ENCODE measurements at regions not wholly inside any gene's neighbourhood (a gene's known extent, or its start where the extent isn't known, plus 50 kb on each side); places are given as distances from the start of the nearest gene placed in this dataset.

DNA sequence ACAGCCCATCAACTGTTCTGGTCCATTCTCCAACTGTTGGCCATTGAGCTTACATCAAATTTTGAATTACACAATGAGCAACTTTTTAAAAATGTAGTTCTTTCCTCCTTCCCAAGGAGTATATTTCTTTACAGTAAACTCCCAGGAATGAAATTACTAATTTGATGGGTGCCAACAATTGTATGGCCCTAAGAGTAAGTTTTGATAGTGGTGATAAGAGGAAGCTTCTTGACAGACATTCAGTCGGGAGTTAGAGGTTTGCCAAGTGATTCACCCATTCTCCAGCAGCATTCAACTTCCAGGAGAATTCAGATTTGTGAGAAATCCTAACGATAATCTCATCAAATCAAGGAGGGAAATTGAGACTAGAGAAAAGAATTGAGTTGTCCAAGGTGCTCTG is 579.9 kb downstream of the ACTL7B start:
- no peak overlapping the region for H3K27ac ChIP-seq
- WGBS, 2 donors (ENCODE audit: low coverage in 1 of 2): 61 to 85% methylated on average over 2 of the region's 2 CpGs
- no peak overlapping the region for H3K4me3 ChIP-seq
- H3K27me3 ChIP-seq: no peaks in the 10 kb centered on the region
- intact Hi-C loops (cut with DNase I; ENCODE audit: low total_unique reads): no loop called here
- H3K4me1 ChIP-seq: peaks cover 7 to 28% (median 22%) of the 10 kb centered on the region in 4 donors
- H3K36me3 ChIP-seq: no peaks in the 10 kb centered on the region
- TF ChIP-seq EP300 (IDR thresholded peaks at IDR 0.05; ENCODE audit: low read depth) (no peak), POLR2A (IDR thresholded peaks at IDR 0.05) (no peak), POLR2AphosphoS5 (IDR thresholded peaks at IDR 0.05) (no peak)
- TF ChIP-seq, protein P1, sequence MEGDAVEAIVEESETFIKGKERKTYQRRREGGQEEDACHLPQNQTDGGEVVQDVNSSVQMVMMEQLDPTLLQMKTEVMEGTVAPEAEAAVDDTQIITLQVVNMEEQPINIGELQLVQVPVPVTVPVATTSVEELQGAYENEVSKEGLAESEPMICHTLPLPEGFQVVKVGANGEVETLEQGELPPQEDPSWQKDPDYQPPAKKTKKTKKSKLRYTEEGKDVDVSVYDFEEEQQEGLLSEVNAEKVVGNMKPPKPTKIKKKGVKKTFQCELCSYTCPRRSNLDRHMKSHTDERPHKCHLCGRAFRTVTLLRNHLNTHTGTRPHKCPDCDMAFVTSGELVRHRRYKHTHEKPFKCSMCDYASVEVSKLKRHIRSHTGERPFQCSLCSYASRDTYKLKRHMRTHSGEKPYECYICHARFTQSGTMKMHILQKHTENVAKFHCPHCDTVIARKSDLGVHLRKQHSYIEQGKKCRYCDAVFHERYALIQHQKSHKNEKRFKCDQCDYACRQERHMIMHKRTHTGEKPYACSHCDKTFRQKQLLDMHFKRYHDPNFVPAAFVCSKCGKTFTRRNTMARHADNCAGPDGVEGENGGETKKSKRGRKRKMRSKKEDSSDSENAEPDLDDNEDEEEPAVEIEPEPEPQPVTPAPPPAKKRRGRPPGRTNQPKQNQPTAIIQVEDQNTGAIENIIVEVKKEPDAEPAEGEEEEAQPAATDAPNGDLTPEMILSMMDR (IDR thresholded peaks at IDR 0.05): no peak
- H3K9me3 ChIP-seq: no peaks in the 10 kb centered on the region
- DNase-seq: no peak
- in situ Hi-C loops (cut with MboI; ENCODE audit: low pct_ligation_motif_present in 1 of 4, low pct_unique_long_range_greater_than_20kb in 1 of 4, low sequenced_read_pairs in 3 of 4): loop anchor here in 1 of 4 donors (10.0 kb wide), 1 partner anchor 801 kb away; no protein-coding TSS in a partner anchor

DNA sequence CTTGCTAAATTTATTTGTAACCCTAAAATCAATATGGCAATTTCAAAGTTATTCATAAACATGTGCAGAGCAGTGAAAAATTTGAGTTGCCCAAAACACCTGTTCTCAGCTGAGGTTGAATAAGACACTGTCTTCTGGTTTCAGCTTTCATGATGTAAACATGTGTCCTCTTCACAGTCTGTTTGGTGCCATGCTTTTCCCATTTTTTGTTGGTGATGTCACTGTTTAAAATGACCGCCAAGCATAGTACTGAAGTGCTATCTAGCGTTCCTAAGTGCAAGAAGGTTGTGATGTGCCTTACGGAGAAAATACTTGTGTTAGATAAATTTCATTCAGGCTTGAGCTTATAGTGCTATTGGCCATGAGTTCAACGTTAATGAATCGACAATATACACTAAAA is 580.8 kb downstream of the ACTL7B start:
- H3K36me3 ChIP-seq: no peaks in the 10 kb centered on the region
- intact Hi-C loops (cut with DNase I; ENCODE audit: low total_unique reads) (no loop called here), in situ Hi-C loops (cut with MboI; ENCODE audit: low pct_ligation_motif_present in 1 of 4, low pct_unique_long_range_greater_than_20kb in 1 of 4, low sequenced_read_pairs in 3 of 4) (loop anchor here (10.0 to 25.0 kb wide), 3 partner anchors 788 to 813 kb away; partner anchors contain the start of gene KLF4 (in 1 of the 4))
- no peak overlapping the region for H3K27ac ChIP-seq
- whole genome bisulfite sequencing, 2 donors (ENCODE audit: low coverage in 1 of 2): 92 to 94% methylated on average over 5 of the region's 5 CpGs
- TF ChIP-seq, protein P1 (IDR thresholded peaks at IDR 0.05): no peak
- TF ChIP-seq EP300 (IDR thresholded peaks at IDR 0.05; ENCODE audit: low read depth) (no peak), POLR2AphosphoS5 (IDR thresholded peaks at IDR 0.05) (no peak), POLR2A (IDR thresholded peaks at IDR 0.05) (no peak)
- peaks cover 7 to 28% (median 22%) of the 10 kb centered on the region in 4 donors for H3K4me1 ChIP-seq
- DNase-seq: no peak
- no peak overlapping the region for H3K4me3 ChIP-seq
- H3K9me3 ChIP-seq: no peaks in the 10 kb centered on the region
- no peaks in the 10 kb centered on the region for H3K27me3 ChIP-seq

DNA sequence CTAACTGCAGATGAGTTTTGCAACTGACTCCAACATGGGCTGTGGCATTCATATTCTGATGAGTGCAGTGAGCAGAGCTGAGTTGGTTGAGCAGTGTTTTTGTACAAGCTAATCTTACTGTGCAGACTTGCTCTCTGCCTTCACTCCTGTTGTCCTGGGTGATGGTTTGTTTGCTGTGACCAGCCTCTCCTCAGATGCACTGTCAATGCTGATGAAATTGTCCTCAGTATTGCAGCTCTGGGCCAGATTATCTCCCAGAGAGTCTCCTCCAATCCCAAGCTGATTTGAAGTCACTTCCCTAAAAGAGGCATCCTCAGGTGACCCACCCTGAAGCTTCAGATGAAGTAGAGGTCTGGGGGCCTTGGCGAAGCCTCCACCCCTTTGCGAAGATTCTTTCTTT is 581.8 kb downstream of the ACTL7B start:
- Histone ChIP-seq H3K4me1 (peaks cover 7 to 28% (median 22%) of the 10 kb centered on the region in 4 donors), H3K27ac (no peak overlapping the region), H3K27me3 (no peaks in the 10 kb centered on the region), H3K9me3 (no peaks in the 10 kb centered on the region), H3K36me3 (no peaks in the 10 kb centered on the region), H3K4me3 (no peak overlapping the region)
- intact Hi-C loops (cut with DNase I; ENCODE audit: low total_unique reads) (no loop called here), in situ Hi-C loops (cut with MboI; ENCODE audit: low pct_ligation_motif_present in 1 of 4, low pct_unique_long_range_greater_than_20kb in 1 of 4, low sequenced_read_pairs in 3 of 4) (loop anchor here (10.0 to 25.0 kb wide), 3 partner anchors 787 to 812 kb away; partner anchors contain the start of gene KLF4 (in 1 of the 4))
- no peak for DNase-seq
- 98% methylated on average over 2 of the region's 2 CpGs; no CpG with 5 or more reads in 1 of the 2 donors for WGBS, 2 donors (ENCODE audit: low coverage in 1 of 2)
- TF ChIP-seq, protein P1 (IDR thresholded peaks at IDR 0.05): no peak

DNA sequence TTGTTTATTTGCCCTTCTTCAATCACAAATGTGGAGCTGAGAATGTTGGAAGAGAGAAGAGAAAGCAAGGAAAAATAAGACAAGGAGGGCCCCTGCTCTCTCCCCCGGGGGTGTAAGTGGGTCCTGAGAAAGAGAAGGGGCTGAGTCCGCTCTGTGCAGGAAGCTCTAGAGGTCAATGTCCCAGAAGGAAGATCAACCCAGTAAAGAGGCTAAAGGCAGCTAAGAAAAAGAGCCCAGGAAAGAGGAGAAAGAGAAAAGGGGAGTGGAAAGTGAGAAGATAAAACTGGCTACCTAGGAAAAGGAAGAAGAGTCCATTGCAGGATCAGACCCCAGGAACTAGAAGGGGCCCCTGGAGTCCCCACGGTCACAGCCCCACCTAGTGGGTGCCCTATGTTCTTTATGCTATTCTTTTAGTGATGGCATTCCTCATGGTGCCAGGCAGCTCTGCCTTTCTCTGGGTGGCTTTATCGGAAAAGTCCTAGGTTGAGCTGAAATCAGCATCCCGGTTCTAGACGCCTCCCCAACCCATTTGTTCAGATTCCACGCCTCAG is 583.4 kb downstream of the ACTL7B start:
- Histone ChIP-seq H3K36me3 (no peaks in the 10 kb centered on the region), H3K9me3 (no peaks in the 10 kb centered on the region), H3K27ac (peak overlapping the region; percentile 75 to 90 (median 83)), H3K4me1 (peaks cover 7 to 28% (median 22%) of the 10 kb centered on the region in 4 donors), H3K27me3 (no peaks in the 10 kb centered on the region), H3K4me3 (peak overlapping the region in 3 of 4 donors; percentile 10 to 46 (median 29))
- TF ChIP-seq POLR2A (IDR thresholded peaks at IDR 0.05) (peak; percentile 22), POLR2AphosphoS5 (IDR thresholded peaks at IDR 0.05) (peak in 1 of 3 donors; percentile 1), EP300 (IDR thresholded peaks at IDR 0.05; ENCODE audit: low read depth) (no peak)
- TF ChIP-seq, protein P1 (IDR thresholded peaks at IDR 0.05): peak; percentile 52 to 81 (median 60)
- intact Hi-C loops (cut with DNase I; ENCODE audit: low total_unique reads): no loop called here
- WGBS, 2 donors (ENCODE audit: low coverage in 1 of 2): 12 to 27% methylated on average over 3 to 7 of the region's 7 CpGs
- peak; percentile 66 for DNase-seq
- in situ Hi-C loops (cut with MboI; ENCODE audit: low pct_ligation_motif_present in 1 of 4, low pct_unique_long_range_greater_than_20kb in 1 of 4, low sequenced_read_pairs in 3 of 4): loop anchor here (10.0 to 25.0 kb wide), 3 partner anchors 785 to 810 kb away; partner anchors contain the start of gene KLF4 (in 1 of the 4)

All from transverse colon (tissue), 4 donors.